ENCODE measurements at regions not wholly inside any gene's neighbourhood (a gene's known extent, or its start where the extent isn't known, plus 50 kb on each side); places are given as distances from the start of the nearest gene placed in this dataset.
A peak's percentile ranks its signal among the peaks of the same experiment; 100 is the strongest.

GRCh38 chr20:17138237-17138636 lies 88.6 kb upstream of the PCSK2 start:
- DNase-seq, result no peak

- DNase-seq, result no peak
These were observed 85.9 kb upstream of the PCSK2 start for GRCh38 chr20:17140894-17141293.

- DNase-seq, result peak; percentile 10
These were observed 85.3 kb upstream of the PCSK2 start for GRCh38 chr20:17141568-17141967.

GRCh38 chr20:17142666-17143065 lies 84.2 kb upstream of the PCSK2 start:
- no peak for DNase-seq

- no peak for DNase-seq
These were observed 76.0 kb upstream of the PCSK2 start for GRCh38 chr20:17150858-17151257.

GRCh38 chr20:17155401-17155800 lies 71.4 kb upstream of the PCSK2 start:
- DNase-seq, result no peak

- no peak for DNase-seq
These were observed 68.1 kb upstream of the PCSK2 start for GRCh38 chr20:17158701-17159100.

- peak; percentile 90 for DNase-seq
These were observed 65.0 kb upstream of the PCSK2 start for GRCh38 chr20:17161673-17162481.

DNA sequence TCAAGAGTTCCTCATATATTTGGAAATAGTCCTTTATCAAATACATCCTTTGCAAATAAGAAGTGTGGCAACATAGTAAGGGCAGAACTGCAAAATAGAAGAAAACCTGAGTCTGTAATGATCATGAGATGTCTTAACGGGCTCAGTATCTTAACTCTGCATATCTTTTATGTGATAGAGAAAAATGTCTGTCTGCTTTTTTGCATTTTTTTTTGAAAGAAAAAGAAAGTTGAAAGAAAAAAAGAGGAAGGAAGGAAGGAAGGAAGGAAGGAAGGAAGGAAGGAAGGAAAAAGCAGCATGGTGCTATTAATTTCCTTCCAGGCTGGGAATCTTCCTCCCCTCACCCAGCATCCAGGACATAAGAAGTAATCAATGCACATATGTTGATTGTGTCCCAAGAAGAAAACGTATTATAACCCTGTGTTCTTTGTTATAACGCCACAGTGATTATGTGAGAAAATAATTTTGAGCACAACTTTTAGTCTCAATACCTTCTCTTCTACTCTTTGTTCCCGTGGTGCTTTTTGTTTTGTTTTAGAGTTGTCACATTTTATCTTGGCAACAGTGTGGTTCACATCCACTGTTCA lies 58.7 kb upstream of the PCSK2 start:
- DNase-seq, result no peak

DNA sequence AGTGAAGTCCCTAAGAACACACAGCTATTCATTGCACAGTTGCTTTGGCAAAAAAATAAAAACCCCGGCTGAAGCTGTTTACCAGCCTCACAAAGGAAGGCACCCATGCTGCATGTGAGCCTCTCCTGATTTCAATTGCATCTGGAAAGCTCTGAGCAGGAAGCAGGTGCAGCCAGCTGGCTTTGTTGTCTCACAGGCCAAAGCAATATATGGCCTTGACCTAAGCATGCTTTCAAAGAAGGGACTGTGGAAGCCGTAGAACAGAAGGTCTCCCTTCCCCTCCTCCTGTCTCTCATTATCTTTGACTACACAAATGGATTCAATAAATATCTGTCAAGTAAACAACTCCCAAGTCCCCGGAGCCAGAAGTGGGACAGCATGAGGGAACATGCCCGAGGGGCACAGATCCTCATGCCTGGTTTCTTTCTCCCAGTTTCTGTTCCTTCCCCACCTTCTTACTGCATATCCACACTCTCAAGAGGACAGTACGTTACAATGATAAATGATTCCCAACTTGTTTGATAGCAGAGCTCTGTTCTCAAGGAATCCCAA lies 57.2 kb upstream of the PCSK2 start:
- DNase-seq, result no peak

DNA sequence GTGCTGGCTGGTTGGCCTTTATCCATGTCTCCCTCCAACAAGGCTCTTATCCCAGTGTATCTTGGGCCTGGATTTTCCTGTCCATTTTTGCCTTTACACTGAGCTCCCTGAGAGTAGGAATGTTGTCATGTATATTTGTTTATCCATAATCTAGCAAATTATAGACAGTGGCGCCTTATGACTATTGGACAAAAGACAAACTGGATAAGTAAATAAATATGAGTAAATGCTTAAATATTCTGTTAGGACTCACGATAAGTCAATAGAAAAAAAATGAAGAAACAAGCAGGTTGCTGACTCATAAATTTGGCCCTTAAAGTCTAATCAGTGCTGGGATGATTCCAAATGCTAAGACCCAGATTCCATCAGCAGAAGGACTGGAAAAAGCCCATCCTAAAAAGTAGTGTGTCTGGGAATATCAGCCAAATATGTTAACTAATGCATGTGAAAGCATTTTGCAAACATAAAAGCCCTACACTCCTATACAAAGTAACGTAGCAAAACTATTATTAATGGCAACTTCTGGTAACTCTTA lies 55.0 kb upstream of the PCSK2 start:
- peak; percentile 72 for DNase-seq

DNA sequence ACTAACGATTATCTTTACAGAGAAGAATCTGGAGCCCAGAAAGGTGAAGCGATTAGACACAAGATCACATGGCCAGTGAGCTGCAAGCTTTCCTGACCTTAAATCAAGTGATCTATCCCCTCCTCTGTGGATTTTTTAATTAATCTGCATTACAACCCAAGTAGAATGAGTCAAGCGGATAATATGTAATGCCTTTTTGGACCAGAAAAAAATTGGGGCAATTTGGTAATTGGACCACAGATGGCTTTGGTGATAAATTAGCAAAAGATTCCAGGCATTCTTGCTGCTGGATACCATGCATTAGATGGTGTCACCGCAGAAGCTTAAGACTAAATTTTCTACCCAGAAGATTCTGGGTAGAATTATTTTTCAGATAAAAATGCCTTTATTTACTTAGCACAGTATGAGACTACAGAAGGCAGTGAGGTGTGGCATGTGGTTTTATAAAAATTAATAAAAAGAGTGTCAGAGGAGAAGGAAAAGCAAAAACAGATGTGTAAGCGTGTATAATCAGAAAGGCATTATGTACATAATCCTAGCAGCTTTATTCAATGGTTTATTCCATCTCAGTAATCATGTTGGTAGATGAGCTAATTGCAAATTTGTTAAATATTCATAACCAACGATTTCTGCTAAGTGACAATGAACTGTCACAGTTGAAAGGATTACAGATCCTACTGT lies 53.9 kb upstream of the PCSK2 start:
- DNase-seq, result peak; percentile 90
